ENCODE measurements at regions not wholly inside any gene's neighbourhood (a gene's known extent, or its start where the extent isn't known, plus 50 kb on each side); places are given as distances from the start of the nearest gene placed in this dataset.

DNA sequence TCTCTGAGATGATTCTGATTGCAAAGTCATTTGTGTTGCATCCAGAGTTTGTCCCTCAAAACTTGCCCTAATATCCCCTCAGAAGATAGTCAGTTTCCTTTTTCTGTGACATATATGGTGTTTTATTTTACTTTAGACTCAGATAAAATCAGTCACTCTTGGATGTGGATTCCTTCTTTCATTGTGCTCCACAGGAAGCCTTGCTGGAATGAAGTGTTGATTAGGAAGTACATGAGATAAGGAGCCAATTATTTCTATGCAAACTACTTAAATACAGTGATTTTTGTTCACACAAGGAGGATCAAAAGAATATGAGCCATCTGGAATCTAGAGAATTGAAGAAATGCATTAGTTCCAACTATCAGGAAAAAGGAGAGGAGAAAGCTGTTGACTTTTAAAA is 107.6 kb upstream of the RXFP2 start:
- no peak overlapping the region for H3K4me3 ChIP-seq
- H3K4me1 ChIP-seq: peaks cover 28 to 53% (median 44%) of the 10 kb centered on the region in 10 experiments
- H3K27ac ChIP-seq: peak overlapping the region in 1 of 11 experiments; percentile 20; a peak in 2 of 22 replicates
- H3K9me3 ChIP-seq (replicated peaks in 1 of 11): peaks cover 0 to 24% (median 16%) of the 10 kb centered on the region in 11 experiments; a peak in 18 of 22 replicates
- H3K27me3 ChIP-seq: no peaks in the 10 kb centered on the region
- H3K36me3 ChIP-seq: no peaks in the 10 kb centered on the region
- H3K9ac ChIP-seq: no peak overlapping the region
- peak overlapping the region in 4 of 11 experiments; percentile 78 to 92 (median 84); a peak in 7 of 22 replicates for H3K4me2 ChIP-seq
- no peaks in the 10 kb centered on the region for H4K20me1 ChIP-seq
- TF ChIP-seq Cebpa-rat (IDR thresholded peaks at IDR 0.05): no peak

DNA sequence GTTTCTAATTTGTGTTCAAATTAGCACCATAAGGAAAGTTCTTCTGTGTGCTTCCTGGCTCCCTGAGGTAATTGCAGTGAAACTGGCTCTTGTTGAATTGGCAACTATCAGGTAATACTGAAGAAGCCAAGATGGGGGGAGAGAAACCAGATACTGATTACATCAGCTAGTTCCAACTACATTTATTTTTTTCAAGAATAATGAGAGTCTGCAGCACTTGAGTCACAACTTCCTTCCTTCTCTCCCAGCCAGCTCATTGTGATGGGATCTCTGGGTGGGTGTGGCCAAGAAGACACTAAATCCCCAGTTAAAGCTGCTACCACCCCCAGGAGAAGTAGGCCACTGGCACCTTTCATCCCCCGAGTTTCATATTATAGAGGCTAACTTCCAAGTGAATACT is 100.7 kb upstream of the RXFP2 start:
- TF ChIP-seq Cebpa-rat (IDR thresholded peaks at IDR 0.05): no peak
- Histone ChIP-seq H3K27me3 (no peaks in the 10 kb centered on the region), H3K9me3 (replicated peaks in 1 of 11) (peaks cover 13 to 41% (median 31%) of the 10 kb centered on the region in 11 experiments), H3K36me3 (no peaks in the 10 kb centered on the region), H3K4me3 (0 out of 20 replicates have a peak overlapping the region, but pooled peaks of 2 of the 10 experiments have one; percentile 29 to 41), H3K4me1 (peaks cover 8 to 38% (median 22%) of the 10 kb centered on the region in 10 experiments; a peak in 17 of 20 replicates), H3K9ac (peak overlapping the region in 3 of 11 experiments; percentile 33 to 56 (median 38); a peak in 4 of 22 replicates), H3K4me2 (peak overlapping the region in 9 of 11 experiments; percentile 16 to 93 (median 74); a peak in 16 of 22 replicates), H4K20me1 (no peaks in the 10 kb centered on the region), H3K27ac (peak overlapping the region in 8 of 11 experiments; percentile 14 to 78 (median 56); a peak in 12 of 22 replicates)

DNA sequence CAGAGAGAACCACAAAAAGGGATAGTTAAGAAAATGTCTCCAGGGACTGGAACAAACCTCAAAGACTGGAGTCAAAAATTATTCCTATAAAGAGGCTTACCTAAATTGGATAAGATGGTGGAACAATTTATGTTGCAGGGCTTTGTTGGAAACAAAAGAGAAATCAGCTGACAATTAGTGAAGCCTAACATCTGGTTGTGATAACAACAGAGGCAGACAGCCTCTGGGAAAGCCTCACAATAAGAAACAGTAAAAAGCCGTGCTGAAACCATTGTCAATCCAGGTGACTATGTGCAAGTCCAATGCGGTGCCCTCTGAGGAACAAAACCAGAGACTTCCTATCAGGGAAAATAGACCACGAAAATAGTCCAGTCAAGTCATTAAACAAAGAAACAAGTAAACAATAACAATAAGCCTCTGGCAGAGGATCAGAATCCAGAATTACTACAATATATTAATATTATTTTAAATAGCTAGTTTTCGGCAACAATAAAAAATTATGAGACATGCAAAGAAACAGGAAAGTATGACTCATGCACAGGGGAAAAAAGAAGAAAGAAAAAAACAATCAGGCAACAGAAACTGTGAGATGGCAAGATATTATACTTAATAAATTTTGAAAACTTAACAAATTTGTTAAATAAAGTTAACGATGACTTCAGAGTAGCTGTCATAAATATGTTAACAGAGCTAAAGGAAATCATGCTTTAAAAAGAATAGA is 99.7 kb upstream of the RXFP2 start:
- H3K4me3 ChIP-seq: no peak overlapping the region
- H3K36me3 ChIP-seq: no peaks in the 10 kb centered on the region
- no peak overlapping the region for H3K9ac ChIP-seq
- peak overlapping the region in 6 of 11 experiments; percentile 14 to 78 (median 64); a peak in 8 of 22 replicates for H3K27ac ChIP-seq
- H4K20me1 ChIP-seq: no peaks in the 10 kb centered on the region
- peaks cover 8 to 38% (median 22%) of the 10 kb centered on the region in 10 experiments; a peak in 17 of 20 replicates for H3K4me1 ChIP-seq
- H3K9me3 ChIP-seq (replicated peaks in 1 of 11): peaks cover 6 to 43% (median 27%) of the 10 kb centered on the region in 11 experiments; a peak in 20 of 22 replicates
- no peaks in the 10 kb centered on the region for H3K27me3 ChIP-seq
- TF ChIP-seq Cebpa-rat (IDR thresholded peaks at IDR 0.05): no peak
- H3K4me2 ChIP-seq: peak overlapping the region in 8 of 11 experiments; percentile 28 to 93 (median 79); a peak in 15 of 22 replicates

DNA sequence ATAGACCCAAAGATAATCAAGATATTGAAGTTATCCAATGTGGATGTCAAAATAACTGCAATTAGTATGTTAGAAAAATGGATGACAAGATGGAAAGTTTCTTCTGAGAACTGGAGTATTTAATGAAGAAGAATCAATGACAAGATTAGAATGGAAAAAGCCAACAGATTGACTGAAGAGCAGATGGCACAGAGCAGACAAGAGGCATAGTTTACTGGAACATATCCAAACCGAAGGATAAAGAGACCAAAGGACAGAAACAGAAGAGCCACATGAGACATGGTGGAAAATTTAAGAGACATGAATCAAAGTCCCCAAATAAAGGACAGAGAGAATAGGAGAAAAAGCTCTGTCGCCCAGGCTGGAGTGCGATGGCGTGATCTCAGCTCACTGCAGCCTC is 89.6 kb upstream of the RXFP2 start:
- no peak overlapping the region for H3K9ac ChIP-seq
- H3K27ac ChIP-seq: no peak overlapping the region
- H4K20me1 ChIP-seq: no peaks in the 10 kb centered on the region
- H3K4me2 ChIP-seq: no peak overlapping the region
- H3K27me3 ChIP-seq: no peaks in the 10 kb centered on the region
- H3K4me3 ChIP-seq: no peak overlapping the region
- H3K9me3 ChIP-seq (replicated peaks in 1 of 11): no peaks in the 10 kb centered on the region
- H3K4me1 ChIP-seq: no peaks in the 10 kb centered on the region
- no peaks in the 10 kb centered on the region for H3K36me3 ChIP-seq
- no peak for TF ChIP-seq Cebpa-rat (IDR thresholded peaks at IDR 0.05)

DNA sequence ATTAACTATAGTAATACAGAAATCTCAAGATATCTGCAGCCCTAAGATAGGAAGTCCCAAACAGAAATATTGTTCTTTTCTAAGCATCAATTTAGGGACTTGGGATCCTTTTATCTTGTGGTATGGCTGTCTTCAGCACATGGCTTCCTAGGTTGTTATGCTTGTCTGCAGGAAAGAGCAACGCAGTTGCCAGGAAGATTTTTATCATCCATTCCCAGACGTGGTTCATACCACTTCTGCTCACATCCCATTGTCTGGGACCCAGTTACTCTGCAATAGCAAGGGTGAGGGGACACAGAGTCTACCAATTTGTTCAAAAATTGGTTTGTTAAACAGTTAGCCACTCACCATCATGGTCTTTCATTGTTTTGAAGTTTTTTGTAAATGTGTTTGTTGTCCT is 85.6 kb upstream of the RXFP2 start:
- no peaks in the 10 kb centered on the region for H4K20me1 ChIP-seq
- H3K27me3 ChIP-seq: no peaks in the 10 kb centered on the region
- H3K4me1 ChIP-seq: no peaks in the 10 kb centered on the region
- H3K27ac ChIP-seq: no peak overlapping the region
- H3K9ac ChIP-seq: no peak overlapping the region
- TF ChIP-seq Cebpa-rat (IDR thresholded peaks at IDR 0.05): no peak
- H3K9me3 ChIP-seq (replicated peaks in 1 of 11): no peaks in the 10 kb centered on the region
- H3K4me2 ChIP-seq: no peak overlapping the region
- H3K36me3 ChIP-seq: no peaks in the 10 kb centered on the region
- no peak overlapping the region for H3K4me3 ChIP-seq

DNA sequence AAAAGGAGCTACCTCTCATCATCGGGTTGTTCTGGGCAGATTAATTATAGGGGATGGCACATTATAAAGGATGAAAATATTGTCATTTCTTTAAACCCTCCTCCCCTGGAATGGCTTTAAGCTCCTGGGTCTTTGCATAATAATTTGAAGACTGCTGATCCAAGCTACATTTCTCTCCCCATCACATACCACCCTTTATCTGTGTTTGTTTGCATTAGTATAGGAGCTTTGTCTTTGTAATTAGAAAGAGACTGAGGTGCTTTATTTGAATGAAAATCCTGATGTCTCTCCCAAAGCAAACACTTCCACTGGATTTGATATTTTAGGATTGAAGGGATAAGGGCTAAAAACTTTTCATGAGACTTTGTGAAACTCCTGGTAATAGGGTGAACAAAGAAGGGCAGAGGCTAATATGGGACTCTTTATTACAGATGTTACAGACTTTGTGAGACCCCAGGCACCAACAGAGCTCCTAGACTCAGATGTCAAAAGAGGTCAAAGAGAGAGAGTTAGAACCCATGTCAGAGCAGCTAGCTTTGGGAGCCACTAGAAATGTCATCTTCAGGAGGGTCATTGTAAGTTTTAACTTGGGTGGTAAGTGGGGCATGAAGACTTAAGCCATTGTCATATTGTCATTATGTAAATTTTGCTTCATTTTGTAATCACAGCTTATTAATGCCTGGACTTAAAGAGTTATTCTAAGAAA is 75.3 kb upstream of the RXFP2 start:
- Histone ChIP-seq H3K4me1 (no peaks in the 10 kb centered on the region), H3K36me3 (no peaks in the 10 kb centered on the region), H3K27me3 (no peaks in the 10 kb centered on the region), H3K9me3 (replicated peaks in 1 of 11) (peaks cover 0 to 17% (median 5%) of the 10 kb centered on the region in 11 experiments; a peak in 7 of 22 replicates), H3K4me3 (no peak overlapping the region), H3K4me2 (no peak overlapping the region), H4K20me1 (no peaks in the 10 kb centered on the region), H3K27ac (no peak overlapping the region), H3K9ac (no peak overlapping the region)
- TF ChIP-seq Cebpa-rat (IDR thresholded peaks at IDR 0.05): no peak

DNA sequence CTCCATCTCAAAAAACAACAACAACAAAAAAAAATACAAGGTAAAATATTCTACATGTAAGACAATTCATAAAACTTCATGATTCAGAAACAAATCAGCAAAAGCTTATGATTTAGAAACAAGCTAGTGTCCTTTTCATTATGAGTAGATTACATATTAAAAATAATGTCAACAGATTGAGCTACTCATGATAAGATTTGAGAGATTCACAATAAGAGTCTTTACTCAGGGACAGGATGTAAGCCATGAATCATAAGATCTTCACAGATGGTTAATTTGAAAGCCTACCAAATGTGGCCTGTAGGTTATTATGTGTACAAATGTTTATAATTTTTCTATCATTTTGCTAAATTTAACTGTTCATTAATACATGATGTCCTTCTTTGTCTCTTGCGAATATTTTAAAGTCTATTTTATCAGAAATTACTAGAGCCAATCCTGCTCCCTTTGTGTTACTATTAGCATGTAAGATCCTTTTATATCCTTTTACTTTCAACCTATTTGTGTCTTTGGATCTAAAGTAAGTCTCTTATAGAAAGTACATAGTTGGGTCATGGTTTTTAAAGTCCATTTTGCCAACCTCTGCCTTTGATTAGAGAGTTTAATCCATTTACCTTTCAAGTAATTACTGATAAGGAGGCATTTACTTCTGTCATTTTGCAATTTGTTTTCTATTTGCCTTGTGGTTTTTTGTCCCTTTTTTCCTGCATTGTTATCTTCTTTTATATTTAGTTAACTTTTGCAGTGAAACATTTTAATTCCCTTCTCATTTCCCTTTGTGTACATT is 68.3 kb upstream of the RXFP2 start:
- no peaks in the 10 kb centered on the region for H3K36me3 ChIP-seq
- no peak overlapping the region for H3K4me2 ChIP-seq
- no peaks in the 10 kb centered on the region for H4K20me1 ChIP-seq
- H3K4me3 ChIP-seq: no peak overlapping the region
- TF ChIP-seq Cebpa-rat (IDR thresholded peaks at IDR 0.05): no peak
- no peak overlapping the region for H3K9ac ChIP-seq
- no peaks in the 10 kb centered on the region; a peak in 1 of 20 replicates for H3K4me1 ChIP-seq
- H3K9me3 ChIP-seq (replicated peaks in 1 of 11): peaks cover 0 to 8% (median 0%) of the 10 kb centered on the region in 11 experiments; a peak in 5 of 22 replicates
- H3K27me3 ChIP-seq: no peaks in the 10 kb centered on the region
- no peak overlapping the region for H3K27ac ChIP-seq

DNA sequence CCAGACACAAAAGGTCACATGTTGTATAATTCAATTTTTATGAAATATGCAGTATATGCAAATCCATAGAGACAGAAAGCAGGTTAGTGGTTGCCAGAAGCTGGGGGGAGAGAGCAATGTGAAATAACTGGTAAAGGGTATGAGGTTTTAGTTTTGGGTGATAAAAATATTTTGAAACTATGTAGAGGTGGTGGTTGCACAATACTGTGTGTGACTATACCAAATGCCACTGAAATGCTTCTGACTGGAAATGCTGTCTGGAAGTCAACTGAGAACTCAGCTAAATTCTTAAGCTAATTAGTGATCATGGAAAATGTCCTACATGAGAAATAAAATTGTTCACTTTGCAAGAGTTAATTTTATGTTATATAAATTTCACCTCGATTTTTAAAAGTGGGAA is 65.3 kb upstream of the RXFP2 start:
- Histone ChIP-seq H3K9ac (no peak overlapping the region), H3K4me3 (no peak overlapping the region), H3K27me3 (no peaks in the 10 kb centered on the region), H3K4me2 (no peak overlapping the region), H4K20me1 (no peaks in the 10 kb centered on the region), H3K36me3 (no peaks in the 10 kb centered on the region), H3K4me1 (no peaks in the 10 kb centered on the region; a peak in 1 of 20 replicates), H3K9me3 (replicated peaks in 1 of 11) (peaks cover 0 to 4% (median 0%) of the 10 kb centered on the region in 11 experiments; a peak in 2 of 22 replicates), H3K27ac (no peak overlapping the region)
- peak in 2 of 11 experiments; percentile 36; a peak in 1 of 22 replicates for TF ChIP-seq Cebpa-rat (IDR thresholded peaks at IDR 0.05)
